GM18867 (cell line): ENCODE measurements at regions not wholly inside any gene's neighbourhood (a gene's known extent, or its start where the extent isn't known, plus 50 kb on each side); places are given as distances from the start of the nearest gene placed in this dataset.
"Not testable (repeated sequence)": the region's sequence is repeated elsewhere in the genome, so short reads cannot be mapped to it uniquely, and the experiment has no call there.

Source experiments
- ATAC-seq: cut with Tn5 transposase; IDR thresholded peaks from one replicate; pipeline ENCODE4 v1.9.1; 2021; ENCODE audit warnings: mild to moderate bottlenecking, moderate library complexity; ENCODE audit not compliant: unreplicated experiment

DNA sequence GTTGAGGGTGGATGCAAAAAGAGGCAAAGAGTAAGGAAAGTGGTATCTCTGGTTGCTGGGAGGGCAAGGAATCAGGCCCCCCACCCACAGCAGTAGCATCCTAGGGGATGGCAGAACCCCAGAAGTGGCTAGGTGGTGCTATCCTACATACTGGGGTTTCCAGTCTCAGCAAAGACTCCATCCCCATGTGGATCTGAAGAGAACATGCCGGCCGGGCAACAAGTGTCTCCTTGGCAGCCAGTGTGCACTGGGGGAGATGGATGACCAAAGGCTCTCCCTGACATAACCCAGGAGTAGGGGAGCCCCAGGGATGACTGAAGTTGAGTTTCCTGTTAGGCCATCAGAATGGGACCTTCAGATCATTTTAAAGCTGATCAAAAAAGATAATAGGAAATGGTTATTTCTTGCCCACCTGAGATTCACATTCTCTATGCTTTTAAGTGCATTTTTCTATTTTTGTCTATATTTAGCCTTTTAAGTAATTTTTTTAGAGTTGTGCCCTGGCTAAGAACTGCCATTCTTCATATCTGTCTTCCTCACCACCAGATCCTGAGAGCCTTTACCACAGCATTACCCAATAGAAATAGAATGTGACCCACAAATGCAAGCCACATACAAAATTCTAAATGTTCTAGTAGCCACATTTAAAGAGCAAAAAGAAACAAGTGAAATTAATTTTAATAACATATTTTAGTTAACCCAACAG, 78.7 kb upstream of the SMIM23 start:
- ATAC-seq, result no peak

DNA sequence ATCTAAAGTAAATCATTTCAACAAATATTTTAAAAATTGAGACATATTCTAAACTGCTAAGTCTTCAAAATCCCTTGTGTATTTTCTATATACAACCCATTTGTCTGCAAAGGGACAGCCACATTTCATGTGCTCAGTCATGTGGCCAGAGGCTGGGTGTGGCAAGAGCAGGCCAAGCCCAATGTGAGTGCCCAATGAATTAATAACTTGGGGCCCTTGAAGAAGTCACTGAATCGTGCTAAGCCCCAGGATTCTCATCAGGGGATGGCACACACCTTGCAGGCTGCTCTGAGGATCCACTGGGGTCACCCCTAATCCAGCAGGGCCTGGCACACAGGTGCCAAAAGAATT, 78.2 kb upstream of the SMIM23 start:
- ATAC-seq, result no peak

DNA sequence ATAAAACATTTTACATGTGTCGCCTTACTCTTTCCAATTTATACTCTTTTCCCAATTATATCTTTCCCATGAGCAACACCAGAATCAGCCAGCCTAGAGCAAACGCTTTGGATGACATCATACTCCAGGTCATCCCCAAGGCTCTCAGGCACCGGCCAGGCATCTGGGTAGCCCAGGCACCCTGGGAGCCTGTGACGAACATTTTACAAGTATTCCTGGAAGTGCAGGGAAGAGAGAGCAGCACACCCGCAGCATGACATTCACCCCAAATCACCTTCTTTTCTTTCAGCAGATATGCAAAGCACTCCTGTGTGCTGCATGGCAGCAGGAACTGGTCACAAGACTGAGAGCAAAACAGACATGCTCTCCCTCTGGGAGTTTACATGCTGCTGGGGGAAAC, 75.7 kb upstream of the SMIM23 start:
- ATAC-seq, result no peak

DNA sequence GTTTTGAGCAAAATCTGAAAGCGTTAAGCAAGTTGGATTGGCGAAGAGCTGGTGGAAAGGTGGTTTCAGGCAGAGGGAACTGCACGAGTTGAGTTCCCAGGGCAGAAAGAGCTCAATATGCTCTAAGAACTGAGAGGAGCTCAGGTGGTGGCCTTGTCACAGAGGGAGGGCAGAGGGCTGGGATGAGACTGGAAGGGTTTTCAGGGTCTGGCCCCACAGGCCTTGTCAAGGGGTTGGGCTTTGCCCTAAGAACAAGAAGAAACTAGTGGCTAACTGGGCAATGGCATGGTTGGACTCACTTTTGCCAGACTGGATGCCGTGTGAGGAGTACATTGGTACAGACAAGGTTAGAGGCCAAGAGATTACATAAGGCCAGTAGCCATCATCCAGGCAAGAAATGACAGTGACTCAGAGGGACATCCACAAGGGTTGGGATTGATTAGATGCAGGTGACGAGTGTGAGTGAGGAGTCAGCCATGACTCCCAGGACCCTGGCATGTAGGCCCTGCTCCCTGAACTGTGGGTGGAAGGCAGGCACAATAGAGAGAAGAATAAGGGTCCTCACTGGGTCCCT, 75.1 kb upstream of the SMIM23 start:
- no peak for ATAC-seq

DNA sequence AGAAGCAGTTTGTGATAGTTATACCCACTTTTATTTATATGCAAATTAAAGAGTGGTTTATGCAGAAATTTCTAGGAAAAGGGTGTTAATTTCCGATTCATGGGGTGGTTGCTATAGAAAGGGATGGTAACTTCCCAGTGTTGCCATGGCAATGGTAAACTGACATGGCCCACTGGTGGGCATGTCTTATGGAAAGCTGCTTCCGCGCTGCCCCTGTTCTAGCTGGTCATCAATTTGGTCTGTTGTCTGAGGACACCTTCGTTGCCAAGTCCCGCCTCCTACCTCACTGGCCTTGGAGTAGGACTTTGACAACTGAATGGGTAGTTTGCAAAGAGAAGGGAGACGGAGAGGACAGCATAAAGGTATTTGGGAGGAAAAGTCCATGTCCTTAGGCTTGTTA, 74.0 kb upstream of the SMIM23 start:
- ATAC-seq, result no peak

DNA sequence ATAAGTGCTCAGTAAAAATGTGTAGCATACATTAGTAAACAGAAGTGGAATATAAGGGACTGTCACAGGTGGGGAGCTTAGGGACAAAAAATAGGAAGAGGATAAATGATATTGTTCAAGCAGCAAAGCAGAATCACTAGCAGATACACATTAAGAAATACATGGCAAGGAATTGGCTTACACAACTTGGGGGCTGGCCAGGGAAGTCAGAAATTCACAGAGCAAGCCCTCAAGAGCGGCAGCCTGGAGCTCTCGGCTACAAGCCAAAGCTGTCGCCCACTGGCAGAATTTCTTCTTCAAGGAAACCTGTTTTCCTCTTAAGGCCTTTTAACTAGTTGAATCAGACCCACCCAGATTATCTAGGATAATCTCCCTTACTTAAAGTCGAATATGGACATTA, 73.0 kb upstream of the SMIM23 start:
- ATAC-seq, result no peak

DNA sequence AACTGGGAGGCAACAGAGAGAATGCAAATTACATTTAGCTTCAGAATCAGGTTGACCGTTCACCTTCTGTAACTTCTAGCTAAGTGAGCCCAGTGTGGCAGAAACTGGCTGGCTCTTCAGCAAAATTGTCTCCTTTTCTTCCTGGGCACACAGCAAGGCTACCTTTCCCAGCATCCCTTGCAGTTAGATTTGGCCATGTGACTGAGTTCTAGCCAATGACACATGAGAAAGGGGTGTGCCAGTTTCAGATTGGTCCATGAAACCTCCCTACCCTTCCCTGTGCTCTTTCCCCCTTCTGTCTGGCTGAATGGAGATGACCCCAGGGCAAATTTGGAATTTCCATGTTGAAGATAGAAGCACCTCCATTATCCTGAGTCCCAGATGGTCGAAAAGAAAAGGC, 72.5 kb upstream of the SMIM23 start:
- ATAC-seq, result no peak

DNA sequence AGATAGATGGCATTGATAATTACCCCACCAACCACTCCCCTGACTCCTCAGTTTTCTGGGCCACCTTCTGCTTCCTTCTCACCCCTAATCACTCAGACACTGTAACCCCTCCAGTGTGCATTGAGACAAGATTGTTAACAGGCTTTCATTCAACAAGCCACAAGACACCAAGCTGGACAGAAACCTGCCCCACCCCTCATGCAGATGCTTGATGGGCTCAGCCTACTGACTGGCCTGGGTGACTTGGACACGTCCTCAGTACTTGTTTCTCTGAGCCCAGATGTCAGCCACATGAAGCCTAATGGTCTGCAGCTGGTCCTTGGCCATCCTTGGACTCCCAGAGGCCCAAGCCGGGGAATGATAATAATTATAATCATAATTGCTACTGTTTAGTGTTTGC, 71.4 kb upstream of the SMIM23 start:
- no peak for ATAC-seq

DNA sequence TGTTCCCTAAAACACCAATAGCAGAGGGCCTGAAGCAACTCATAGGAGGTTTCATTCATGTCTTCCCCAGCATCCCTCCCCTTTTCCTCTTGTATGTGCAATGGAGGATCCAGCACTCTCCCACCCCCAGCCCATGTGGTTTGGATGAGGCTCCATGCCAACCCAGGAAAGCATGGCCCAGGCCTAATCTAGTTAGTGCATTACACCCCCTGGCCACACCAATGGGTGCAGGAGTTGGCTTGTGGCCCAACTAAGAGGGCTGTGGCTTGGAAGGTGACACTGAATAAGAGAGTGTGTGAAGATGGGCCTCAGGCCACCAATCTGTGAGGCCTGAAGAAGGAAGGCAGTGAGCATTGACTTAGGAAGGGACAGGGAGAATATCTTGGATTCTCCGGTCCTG, 70.8 kb upstream of the SMIM23 start:
- no peak for ATAC-seq

DNA sequence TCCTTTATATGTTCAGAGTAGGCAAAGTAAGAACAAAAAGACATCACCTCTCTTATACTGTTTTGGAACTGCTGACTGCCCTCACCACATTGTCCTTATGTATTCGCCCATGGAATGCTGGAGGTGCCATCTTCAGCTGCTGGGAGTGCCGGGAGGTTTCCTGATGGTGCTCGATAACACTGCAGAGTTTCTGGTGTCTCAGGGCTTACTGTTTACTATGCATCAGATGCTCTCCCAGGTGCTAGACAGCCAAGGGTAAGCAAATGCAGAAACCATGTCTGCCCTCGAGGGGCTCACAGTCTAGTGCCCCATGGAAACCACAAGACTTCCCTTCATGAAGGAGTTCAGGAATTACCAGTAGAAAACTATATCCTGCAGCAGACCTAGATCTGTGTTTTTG, 70.1 kb upstream of the SMIM23 start:
- no peak for ATAC-seq

DNA sequence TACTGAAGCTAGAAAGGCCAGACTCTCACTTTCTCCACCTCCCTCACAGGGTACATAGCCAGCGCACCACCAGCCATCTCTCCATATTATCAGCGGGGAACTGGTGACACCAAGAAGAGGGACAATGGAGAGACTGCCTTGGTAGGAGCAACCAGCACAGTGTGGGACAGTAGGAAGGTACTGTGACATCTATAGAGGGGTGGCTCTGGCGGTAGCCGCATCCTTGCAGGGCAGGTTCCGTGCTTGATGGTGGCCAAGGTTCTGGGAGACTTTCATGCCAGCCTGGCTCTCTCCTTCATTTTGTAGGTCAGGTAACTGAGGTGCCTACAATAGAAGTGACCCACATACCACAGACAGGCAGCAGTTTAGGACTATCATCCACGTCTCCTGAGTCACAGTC, 65.5 kb upstream of the SMIM23 start:
- no peak for ATAC-seq

DNA sequence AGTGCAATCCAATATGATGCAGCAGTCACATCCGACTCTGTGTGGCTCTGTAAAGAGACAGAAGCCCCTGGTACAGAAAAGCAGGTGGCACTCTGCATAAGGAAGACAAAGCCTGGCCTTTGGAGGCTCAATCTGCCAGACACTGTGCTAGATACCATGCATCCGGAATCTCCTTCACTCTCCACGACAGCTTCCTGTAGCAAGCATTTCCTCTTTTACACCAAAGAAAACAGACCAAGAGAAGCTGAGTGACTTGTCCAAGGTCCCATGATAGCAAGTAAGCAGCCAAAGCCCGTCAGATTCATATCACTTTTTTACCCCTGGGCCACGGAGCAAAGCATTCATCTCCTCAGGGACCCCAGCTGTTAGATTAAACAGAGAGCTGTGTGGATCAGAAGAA, 64.2 kb upstream of the SMIM23 start:
- ATAC-seq, result no peak

DNA sequence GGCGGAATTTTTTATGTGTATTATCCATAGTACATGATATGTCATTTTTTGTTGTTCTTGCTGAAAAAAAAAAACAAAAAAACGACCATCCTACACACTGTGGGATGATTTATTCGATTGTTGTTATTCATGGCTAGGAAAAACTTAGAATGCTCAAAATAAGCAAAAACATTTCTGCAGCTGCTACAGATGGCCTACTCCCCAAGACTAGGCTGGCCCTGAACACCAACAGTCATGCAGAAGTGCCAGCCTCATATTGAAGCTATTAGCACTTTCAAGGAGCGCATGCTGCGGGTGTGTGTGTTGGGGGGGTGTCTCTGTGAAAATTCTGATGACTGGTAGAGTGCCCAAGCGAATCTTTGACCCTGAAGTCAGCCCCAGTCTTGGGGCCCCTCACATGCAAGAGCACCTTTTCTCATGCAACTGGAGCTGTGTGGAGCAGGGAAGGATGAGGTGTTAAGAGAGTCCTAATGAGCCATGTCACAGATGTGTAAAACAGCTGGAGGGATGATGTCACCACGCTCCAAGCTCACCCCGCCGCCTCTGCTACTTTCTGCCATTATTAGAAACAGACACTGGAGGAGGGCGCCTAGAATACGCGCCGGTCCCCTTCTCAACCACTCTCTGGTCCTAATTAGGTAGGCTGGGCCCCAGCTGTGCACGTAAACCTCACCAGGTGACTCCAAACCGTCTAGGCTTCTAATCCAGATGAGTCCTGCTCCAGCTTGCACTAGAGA, 61.0 kb upstream of the SMIM23 start:
- no peak for ATAC-seq

DNA sequence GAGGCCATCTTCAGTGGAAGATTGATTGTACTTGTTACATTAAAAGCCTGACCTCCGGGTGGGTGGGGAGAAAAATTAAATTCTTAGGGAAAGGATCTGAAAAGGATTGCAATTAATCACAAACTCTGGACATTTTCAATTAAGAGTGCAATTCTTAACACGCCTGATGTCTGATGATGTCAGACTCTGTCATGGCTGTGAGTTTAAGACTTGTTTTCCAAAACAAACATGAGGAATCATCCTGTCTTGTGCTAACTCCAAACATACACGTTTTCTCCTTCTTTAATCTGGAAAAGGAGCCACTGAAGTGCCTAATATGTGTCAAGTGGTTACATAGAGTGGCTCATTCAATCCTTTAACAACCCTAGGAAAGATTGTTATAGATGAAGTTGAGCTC, 60.4 kb upstream of the SMIM23 start:
- no peak for ATAC-seq

DNA sequence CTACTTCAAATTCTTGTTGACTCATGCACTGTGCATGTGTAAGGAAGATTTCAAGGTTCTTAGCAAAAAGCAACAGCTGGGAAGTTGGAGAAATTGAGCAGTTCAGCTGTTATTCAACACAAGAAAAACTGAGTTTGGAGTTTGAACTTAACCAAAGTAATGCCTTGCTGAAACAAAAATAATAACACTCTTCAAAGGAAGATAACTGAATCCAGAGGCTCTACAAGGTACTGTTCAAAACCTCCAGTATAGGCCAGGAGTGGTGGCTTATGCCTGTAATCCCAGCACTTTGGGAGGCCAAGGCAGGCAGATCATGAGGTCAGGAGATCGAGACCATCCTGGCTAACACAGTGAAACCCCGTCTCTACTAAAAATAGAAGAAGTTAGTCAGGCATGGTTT, 58.8 kb upstream of the SMIM23 start:
- not testable (repeated sequence) for ATAC-seq

DNA sequence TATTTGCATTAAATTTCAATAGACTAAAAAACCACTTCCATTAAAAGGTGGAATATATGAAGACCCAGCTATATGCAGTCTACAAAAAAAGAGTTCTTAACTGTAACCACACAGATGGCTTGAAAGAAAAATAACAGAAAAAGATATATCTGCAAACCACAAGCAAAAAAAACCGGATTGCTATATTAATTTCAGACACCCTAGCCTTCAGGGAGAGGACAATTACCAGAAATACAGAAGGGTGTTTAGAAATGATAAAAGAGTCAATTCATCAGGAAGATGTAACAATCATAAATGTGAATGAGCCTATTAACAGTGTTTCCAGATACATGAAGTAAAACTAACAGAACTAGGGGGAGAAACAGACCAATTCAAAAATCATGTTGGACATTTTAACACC, 56.9 kb upstream of the SMIM23 start:
- ATAC-seq, result no peak
